ENCODE measurements at regions not wholly inside any gene's neighbourhood (a gene's known extent, or its start where the extent isn't known, plus 50 kb on each side); places are given as distances from the start of the nearest gene placed in this dataset.
"Not testable (repeated sequence)": the region's sequence is repeated elsewhere in the genome, so short reads cannot be mapped to it uniquely, and the experiment has no call there.

DNA sequence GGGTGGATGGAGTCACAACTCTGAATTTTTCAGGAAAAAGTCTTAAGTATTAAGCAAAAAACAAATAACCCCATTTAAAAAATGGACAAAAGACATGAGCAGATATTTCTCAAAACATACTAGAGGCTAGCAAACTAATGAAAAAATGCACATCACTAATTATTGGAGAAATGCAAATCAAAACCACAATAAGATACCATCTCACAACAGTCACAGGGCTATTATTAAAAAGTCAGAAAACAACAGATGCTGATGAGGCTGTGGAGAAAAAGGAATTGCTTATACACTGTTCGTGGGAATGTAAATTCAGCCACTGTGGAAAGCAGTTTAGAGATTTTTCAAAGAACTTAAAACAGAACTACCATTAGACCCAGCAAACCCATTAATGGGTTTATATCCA, 125.4 kb upstream of the NBPF19 start:
- TF ChIP-seq CTCF, POLR2A (IDR thresholded peaks at IDR 0.05): not testable (repeated sequence)

Measured in suprapubic skin (tissue), 3 donors.